ENCODE measurements at regions not wholly inside any gene's neighbourhood (a gene's known extent, or its start where the extent isn't known, plus 50 kb on each side); places are given as distances from the start of the nearest gene placed in this dataset.

GRCh38 chr13:81275666-81276258 is 934.8 kb upstream of the SPRY2 start:
- TF ChIP-seq CTCF (IDR thresholded peaks at IDR 0.05; ENCODE audit: poor library complexity, severe bottlenecking), result no peak
- no peak for TF ChIP-seq SMC3 (conservative IDR thresholded peaks at IDR 0.05; ENCODE audit: poor library complexity)
- no peak for TF ChIP-seq EZH2 (IDR thresholded peaks at IDR 0.05; ENCODE audit: borderline replicate concordance, insufficient read depth, low read length, poor library complexity, severe bottlenecking)
- TF ChIP-seq POLR2AphosphoS5 (IDR thresholded peaks at IDR 0.05), result no peak
- no peak for TF ChIP-seq RAD21 (conservative IDR thresholded peaks at IDR 0.05)
- no peak for TF ChIP-seq TAF1 (IDR thresholded peaks at IDR 0.05; ENCODE audit: low read depth)
- TF ChIP-seq REST (IDR thresholded peaks at IDR 0.05; ENCODE audit: borderline replicate concordance), result no peak
